Left forelimb (tissue), 1 donor: ENCODE measurements at regions not wholly inside any gene's neighbourhood (a gene's known extent, or its start where the extent isn't known, plus 50 kb on each side); places are given as distances from the start of the nearest gene placed in this dataset.

Experiments used
- DNase-seq: peaks from one replicate; pipeline ENCODE4 v3.0.0-alpha.2; 2018; ENCODE audit warnings: low spot score

GRCh38 chr2:163265562-163265961 lies 427.0 kb upstream of the KCNH7 start:
- DNase-seq = no peak

- no peak for DNase-seq
Observed at GRCh38 chr2:163264341-163264740, 425.8 kb upstream of the KCNH7 start.

GRCh38 chr2:163259489-163259888 lies 420.9 kb upstream of the KCNH7 start:
- DNase-seq = no peak

- DNase-seq = no peak
Observed at GRCh38 chr2:163255086-163255485, 416.5 kb upstream of the KCNH7 start.

GRCh38 chr2:163253621-163254285 lies 415.2 kb upstream of the KCNH7 start:
- DNase-seq = no peak

GRCh38 chr2:163252199-163252598 lies 413.6 kb upstream of the KCNH7 start:
- DNase-seq = no peak

GRCh38 chr2:163248376-163249253 lies 410.0 kb upstream of the KCNH7 start:
- DNase-seq = no peak

- no peak for DNase-seq
Observed at GRCh38 chr2:163247847-163248220, 409.3 kb upstream of the KCNH7 start.

GRCh38 chr2:163247156-163247846 lies 408.7 kb upstream of the KCNH7 start:
- DNase-seq = no peak

GRCh38 chr2:163246135-163246534 lies 407.6 kb upstream of the KCNH7 start:
- DNase-seq = no peak

GRCh38 chr2:163236553-163236952 lies 398.0 kb upstream of the KCNH7 start:
- no peak for DNase-seq

GRCh38 chr2:163231666-163232065 lies 393.1 kb upstream of the KCNH7 start:
- no peak for DNase-seq

- DNase-seq = no peak
Observed at GRCh38 chr2:163213661-163214081, 375.1 kb upstream of the KCNH7 start.

GRCh38 chr2:163210430-163210918 lies 371.9 kb upstream of the KCNH7 start:
- DNase-seq = no peak

GRCh38 chr2:163207693-163208370 lies 369.3 kb upstream of the KCNH7 start:
- no peak for DNase-seq

GRCh38 chr2:163205589-163206254 lies 367.2 kb upstream of the KCNH7 start:
- DNase-seq = no peak

GRCh38 chr2:163200741-163201140 lies 362.2 kb upstream of the KCNH7 start:
- DNase-seq = no peak

- no peak for DNase-seq
Observed at GRCh38 chr2:163198972-163199371, 360.4 kb upstream of the KCNH7 start.

- no peak for DNase-seq
Observed at GRCh38 chr2:163198007-163198406, 359.4 kb upstream of the KCNH7 start.

- no peak for DNase-seq
Observed at GRCh38 chr2:163191372-163191771, 352.8 kb upstream of the KCNH7 start.

GRCh38 chr2:163187995-163188655 lies 349.6 kb upstream of the KCNH7 start:
- DNase-seq = no peak
